Lower lobe of right lung (tissue), 2 donors: ENCODE measurements at regions not wholly inside any gene's neighbourhood (a gene's known extent, or its start where the extent isn't known, plus 50 kb on each side); places are given as distances from the start of the nearest gene placed in this dataset.

ENCODE experiments used
- ATAC-seq, 2 donors: fragments of 200-7000 bp; cut with Tn5 transposase; one replicate each; pipeline ENCODE4 v1.9.1; 2020 to 2022; ENCODE audit warnings: mild to moderate bottlenecking in 2 of 2, moderate library complexity in 2 of 2
- DNase-seq: peaks from one replicate; pipeline ENCODE4 v3.0.0-alpha.2; 2020
- H3K27ac ChIP-seq: fragments of 200-600 bp; one replicate; pipeline ENCODE4 v1.8.0; 2022
- H3K27me3 ChIP-seq: fragments of 200-600 bp; one replicate; pipeline ENCODE4 v1.8.0; 2022; ENCODE audit warnings: low read depth
- H3K36me3 ChIP-seq: fragments of 200-600 bp; one replicate; pipeline ENCODE4 v1.8.0; 2022; ENCODE audit warnings: mild to moderate bottlenecking
- H3K4me1 ChIP-seq: fragments of 200-600 bp; one replicate; pipeline ENCODE4 v1.8.0; 2022
- H3K4me3 ChIP-seq: fragments of 200-600 bp; one replicate; pipeline ENCODE4 v1.8.0; 2022; ENCODE audit warnings: mild to moderate bottlenecking
- H3K9me3 ChIP-seq: fragments of 200-600 bp; one replicate; pipeline ENCODE4 v1.8.0; 2022
- intact Hi-C: fragments of 100-400 bp; cut with DNase I; formaldehyde crosslinking; loops from one replicate; pipeline ENCODE4 v1.11.0; 2022
- TF ChIP-seq, protein P1 (sequence below): fragments of 200-600 bp; IDR thresholded peaks from one replicate; pipeline ENCODE4 v1.8.0; 2022; ENCODE audit warnings: antibody characterized with exemption, mild to moderate bottlenecking
- donor health status: DM: no; HTN: yes; CAD: no; lungs with severe emphysema.

DNA sequence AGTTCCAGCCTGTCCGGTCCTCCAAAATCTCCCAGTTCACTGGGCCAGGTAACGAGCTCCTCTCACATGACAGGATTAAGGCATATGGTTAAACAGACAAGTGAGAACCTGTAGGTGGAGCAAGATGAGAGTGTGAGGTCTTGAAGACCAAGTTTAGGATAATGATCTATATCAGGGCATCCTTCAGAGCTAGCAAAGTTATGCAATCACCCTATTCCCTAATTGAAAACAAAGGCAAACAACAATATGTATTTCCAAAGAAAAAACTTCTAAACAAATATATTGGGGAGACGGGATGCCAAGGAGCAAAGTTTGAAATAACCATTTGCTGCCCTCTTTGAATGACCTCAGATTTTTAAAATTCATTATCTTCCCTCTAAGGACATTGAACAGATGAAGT lies 571.2 kb downstream of the BCL11B start:
- H3K36me3 ChIP-seq, result no peaks in the 10 kb centered on the region
- TF ChIP-seq, protein P1, sequence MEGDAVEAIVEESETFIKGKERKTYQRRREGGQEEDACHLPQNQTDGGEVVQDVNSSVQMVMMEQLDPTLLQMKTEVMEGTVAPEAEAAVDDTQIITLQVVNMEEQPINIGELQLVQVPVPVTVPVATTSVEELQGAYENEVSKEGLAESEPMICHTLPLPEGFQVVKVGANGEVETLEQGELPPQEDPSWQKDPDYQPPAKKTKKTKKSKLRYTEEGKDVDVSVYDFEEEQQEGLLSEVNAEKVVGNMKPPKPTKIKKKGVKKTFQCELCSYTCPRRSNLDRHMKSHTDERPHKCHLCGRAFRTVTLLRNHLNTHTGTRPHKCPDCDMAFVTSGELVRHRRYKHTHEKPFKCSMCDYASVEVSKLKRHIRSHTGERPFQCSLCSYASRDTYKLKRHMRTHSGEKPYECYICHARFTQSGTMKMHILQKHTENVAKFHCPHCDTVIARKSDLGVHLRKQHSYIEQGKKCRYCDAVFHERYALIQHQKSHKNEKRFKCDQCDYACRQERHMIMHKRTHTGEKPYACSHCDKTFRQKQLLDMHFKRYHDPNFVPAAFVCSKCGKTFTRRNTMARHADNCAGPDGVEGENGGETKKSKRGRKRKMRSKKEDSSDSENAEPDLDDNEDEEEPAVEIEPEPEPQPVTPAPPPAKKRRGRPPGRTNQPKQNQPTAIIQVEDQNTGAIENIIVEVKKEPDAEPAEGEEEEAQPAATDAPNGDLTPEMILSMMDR, result no peak
- H3K27ac ChIP-seq, result no peak overlapping the region
- no peaks in the 10 kb centered on the region for H3K4me1 ChIP-seq
- DNase-seq (no peak), ATAC-seq (no peak)
- no peaks in the 10 kb centered on the region for H3K9me3 ChIP-seq
- intact Hi-C loops, result no loop called here
- H3K27me3 ChIP-seq, result no peaks in the 10 kb centered on the region
- H3K4me3 ChIP-seq, result no peak overlapping the region

DNA sequence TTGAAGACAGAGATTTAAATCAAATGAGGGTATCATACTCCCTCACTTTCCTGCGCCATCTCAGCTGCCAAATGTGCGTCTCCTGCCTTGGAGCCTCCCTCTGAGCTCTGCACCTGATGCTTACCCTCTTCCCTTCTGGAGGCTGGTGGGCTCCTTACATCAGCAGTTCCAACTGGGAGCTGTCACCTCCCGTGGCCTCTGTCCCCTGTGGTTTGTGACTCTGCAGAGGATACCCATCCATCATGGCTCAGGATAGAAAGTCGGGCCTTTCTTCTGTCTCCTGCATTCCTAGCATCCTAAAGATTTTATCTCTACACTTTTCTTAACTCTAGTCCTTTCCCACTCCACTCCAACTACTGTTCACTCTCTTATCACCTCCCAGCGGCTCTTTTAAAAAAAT lies 570.6 kb downstream of the BCL11B start:
- Histone ChIP-seq H3K27ac (no peak overlapping the region), H3K27me3 (no peaks in the 10 kb centered on the region), H3K36me3 (no peaks in the 10 kb centered on the region), H3K4me1 (no peaks in the 10 kb centered on the region), H3K9me3 (no peaks in the 10 kb centered on the region), H3K4me3 (no peak overlapping the region)
- DNase-seq, result no peak
- intact Hi-C loops, result no loop called here
- TF ChIP-seq, protein P1, result no peak
- no peak for ATAC-seq

DNA sequence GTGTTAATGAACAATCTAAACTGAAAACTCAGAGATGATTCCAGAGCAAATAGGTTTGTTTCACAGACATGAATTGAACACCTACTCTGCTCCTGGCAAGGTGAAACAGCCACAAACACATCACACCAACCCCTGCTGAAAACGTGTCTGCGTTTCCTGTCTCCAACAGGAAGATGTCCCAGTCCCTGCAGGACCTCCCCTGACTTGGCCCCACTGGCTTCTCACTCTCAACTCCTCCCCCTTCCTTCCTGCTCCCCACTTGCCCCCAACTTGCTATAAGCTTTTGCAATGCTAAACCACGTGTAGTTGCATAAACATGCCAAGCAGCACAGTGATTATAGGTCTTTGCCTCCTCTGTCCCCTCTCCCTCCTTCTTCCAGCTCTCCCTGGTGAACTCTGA lies 567.6 kb downstream of the BCL11B start:
- Histone ChIP-seq H3K9me3 (no peaks in the 10 kb centered on the region), H3K36me3 (no peaks in the 10 kb centered on the region), H3K27me3 (no peaks in the 10 kb centered on the region), H3K4me3 (no peak overlapping the region), H3K4me1 (no peaks in the 10 kb centered on the region), H3K27ac (no peak overlapping the region)
- intact Hi-C loops, result no loop called here
- TF ChIP-seq, protein P1, result no peak
- ATAC-seq (peak in 1 of 2 donors; percentile 37), DNase-seq (no peak)

DNA sequence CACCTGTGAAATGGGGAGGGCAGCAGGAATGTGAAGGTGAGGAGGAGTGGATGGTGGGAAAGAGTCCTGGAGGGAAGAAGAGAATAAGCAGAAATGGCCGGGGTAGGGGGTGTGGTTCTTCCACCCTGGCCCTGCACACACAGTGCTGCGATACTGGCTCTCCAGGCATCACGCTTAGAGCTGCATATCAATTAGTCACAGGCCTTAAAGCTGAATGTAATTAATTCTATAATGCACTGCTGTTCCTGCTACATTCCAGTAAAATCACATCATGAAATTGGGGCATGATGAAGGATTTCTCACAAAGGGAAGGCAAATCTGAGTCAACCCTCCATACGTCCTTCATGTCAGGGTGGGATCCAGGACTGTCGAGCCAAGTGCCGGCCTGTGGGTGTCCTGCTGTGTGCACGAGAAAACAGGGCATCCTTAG lies 566.1 kb downstream of the BCL11B start:
- Histone ChIP-seq H3K4me3 (no peak overlapping the region), H3K4me1 (no peaks in the 10 kb centered on the region), H3K9me3 (no peaks in the 10 kb centered on the region), H3K27ac (no peak overlapping the region), H3K27me3 (no peaks in the 10 kb centered on the region), H3K36me3 (no peaks in the 10 kb centered on the region)
- no peak for DNase-seq
- TF ChIP-seq, protein P1, result no peak
- intact Hi-C loops, result no loop called here
- ATAC-seq, result no peak

DNA sequence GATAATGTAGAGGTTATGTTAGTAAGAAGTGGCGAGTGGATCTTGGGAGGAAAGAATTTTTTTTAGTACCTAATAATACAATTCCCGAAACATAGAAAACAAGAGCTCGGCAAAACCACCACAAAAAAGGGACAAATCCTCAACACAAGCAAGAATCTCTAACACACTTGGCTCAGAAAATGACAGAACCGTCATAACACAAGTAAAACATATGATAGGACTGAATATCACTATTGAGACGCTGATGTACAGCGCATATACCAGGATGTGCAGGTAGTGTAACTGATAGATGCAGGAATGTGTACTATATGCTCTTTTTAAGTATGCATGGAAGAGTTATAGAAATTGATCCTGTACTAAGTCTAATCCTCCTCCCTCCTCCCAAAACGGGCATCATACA lies 564.5 kb downstream of the BCL11B start:
- intact Hi-C loops, result no loop called here
- Histone ChIP-seq H3K9me3 (no peaks in the 10 kb centered on the region), H3K27ac (no peak overlapping the region)

More for the DNA sequence above, 564.5 kb downstream of the BCL11B start:
- no peak overlapping the region for H3K4me3 ChIP-seq
- DNase-seq (no peak), ATAC-seq (no peak)
- TF ChIP-seq, protein P1, result no peak
- no peaks in the 10 kb centered on the region for H3K27me3 ChIP-seq
- H3K36me3 ChIP-seq, result no peaks in the 10 kb centered on the region
- no peaks in the 10 kb centered on the region for H3K4me1 ChIP-seq
